Glutamatergic neuron (in vitro differentiated cells): ENCODE measurements at regions not wholly inside any gene's neighbourhood (a gene's known extent, or its start where the extent isn't known, plus 50 kb on each side); places are given as distances from the start of the nearest gene placed in this dataset.

ENCODE experiments used
- DNase-seq: peaks from one replicate; pipeline ENCODE4 v3.0.0; 2022
- H3K27ac Mint-ChIP-seq: one replicate; pipeline ENCODE4 v1.8.0; 2020; ENCODE audit warnings: mild to moderate bottlenecking, mixed read lengths, inconsistent platforms; ENCODE audit not compliant: unreplicated experiment
- H3K27me3 Mint-ChIP-seq: one replicate; pipeline ENCODE4 v1.8.0; 2020; ENCODE audit warnings: mild to moderate bottlenecking, moderate library complexity, mixed read lengths, inconsistent platforms; ENCODE audit not compliant: unreplicated experiment
- H3K36me3 Mint-ChIP-seq: one replicate; pipeline ENCODE4 v1.8.0; 2020; ENCODE audit warnings: mild to moderate bottlenecking, mixed read lengths, inconsistent platforms; ENCODE audit not compliant: unreplicated experiment
- H3K4me1 Mint-ChIP-seq: one replicate; pipeline ENCODE4 v1.8.0; 2020; ENCODE audit warnings: mild to moderate bottlenecking, low read depth, mixed read lengths, inconsistent platforms; ENCODE audit not compliant: unreplicated experiment
- H3K4me3 Mint-ChIP-seq: one replicate; pipeline ENCODE4 v1.8.0; 2020; ENCODE audit warnings: mild to moderate bottlenecking, mixed read lengths, inconsistent platforms; ENCODE audit not compliant: unreplicated experiment
- H3K9me3 Mint-ChIP-seq: one replicate; pipeline ENCODE4 v1.8.0; 2020; ENCODE audit warnings: mild to moderate bottlenecking, moderate library complexity, mixed read lengths, inconsistent platforms; ENCODE audit not compliant: unreplicated experiment
- TF ChIP-seq, protein P1 (sequence below): fragments of 200-600 bp; sonication (generic); IDR thresholded peaks from one replicate; pipeline ENCODE4 v1.5.0; 2021; ENCODE audit not compliant: partially characterized antibody, unreplicated experiment

DNA sequence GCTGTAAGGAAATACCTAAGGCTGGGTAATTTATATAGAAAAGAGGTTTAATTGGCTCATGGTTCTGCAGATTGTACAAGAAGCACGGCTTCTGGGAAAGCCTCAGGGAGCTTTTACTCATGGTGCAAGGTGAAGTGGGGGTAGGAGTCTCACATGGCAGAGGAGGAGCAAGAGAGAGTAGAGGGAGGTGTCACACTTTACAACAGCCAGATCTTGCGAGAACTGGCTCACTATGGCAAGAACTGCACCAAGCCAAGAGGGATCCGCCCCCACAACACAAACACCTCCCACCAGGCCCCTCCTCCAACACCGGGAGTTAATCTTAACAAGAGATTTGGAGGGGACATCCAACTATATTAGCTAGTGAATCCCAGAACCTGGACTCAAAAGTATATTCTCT, 135.4 kb upstream of the SOD1 start:
- DNase-seq, result no peak
- Mint-ChIP-seq H3K4me3 (no peak overlapping the region), H3K27ac (no peak overlapping the region), H3K9me3 (no peaks in the 10 kb centered on the region), H3K27me3 (no peaks in the 10 kb centered on the region), H3K4me1 (peaks cover 9% of the 10 kb centered on the region), H3K36me3 (no peaks in the 10 kb centered on the region)
- TF ChIP-seq, protein P1, sequence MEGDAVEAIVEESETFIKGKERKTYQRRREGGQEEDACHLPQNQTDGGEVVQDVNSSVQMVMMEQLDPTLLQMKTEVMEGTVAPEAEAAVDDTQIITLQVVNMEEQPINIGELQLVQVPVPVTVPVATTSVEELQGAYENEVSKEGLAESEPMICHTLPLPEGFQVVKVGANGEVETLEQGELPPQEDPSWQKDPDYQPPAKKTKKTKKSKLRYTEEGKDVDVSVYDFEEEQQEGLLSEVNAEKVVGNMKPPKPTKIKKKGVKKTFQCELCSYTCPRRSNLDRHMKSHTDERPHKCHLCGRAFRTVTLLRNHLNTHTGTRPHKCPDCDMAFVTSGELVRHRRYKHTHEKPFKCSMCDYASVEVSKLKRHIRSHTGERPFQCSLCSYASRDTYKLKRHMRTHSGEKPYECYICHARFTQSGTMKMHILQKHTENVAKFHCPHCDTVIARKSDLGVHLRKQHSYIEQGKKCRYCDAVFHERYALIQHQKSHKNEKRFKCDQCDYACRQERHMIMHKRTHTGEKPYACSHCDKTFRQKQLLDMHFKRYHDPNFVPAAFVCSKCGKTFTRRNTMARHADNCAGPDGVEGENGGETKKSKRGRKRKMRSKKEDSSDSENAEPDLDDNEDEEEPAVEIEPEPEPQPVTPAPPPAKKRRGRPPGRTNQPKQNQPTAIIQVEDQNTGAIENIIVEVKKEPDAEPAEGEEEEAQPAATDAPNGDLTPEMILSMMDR, result no peak

DNA sequence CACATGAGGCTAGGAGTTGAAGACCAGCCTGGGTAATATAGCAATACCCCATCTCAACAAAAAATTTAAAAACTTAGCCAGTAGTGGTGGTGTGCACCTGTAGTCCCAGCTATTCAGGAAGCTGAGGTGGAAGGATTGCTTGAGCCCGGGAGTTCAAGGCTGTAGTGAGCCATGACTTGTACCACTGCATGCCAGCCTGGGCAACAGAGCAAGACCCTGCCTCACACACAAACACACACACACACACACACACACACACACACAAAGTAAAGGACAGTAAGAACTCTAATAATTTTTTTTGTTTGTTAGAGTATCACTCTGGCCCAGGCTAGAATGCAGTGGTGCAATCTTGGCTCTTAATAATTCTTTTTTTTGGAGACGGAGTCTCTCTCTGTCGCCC, 138.0 kb upstream of the SOD1 start:
- Mint-ChIP-seq H3K9me3 (peaks cover 2% of the 10 kb centered on the region), H3K4me1 (peaks cover 2% of the 10 kb centered on the region), H3K27ac (no peak overlapping the region), H3K27me3 (no peaks in the 10 kb centered on the region), H3K36me3 (no peaks in the 10 kb centered on the region), H3K4me3 (no peak overlapping the region)
- DNase-seq, result no peak
- TF ChIP-seq, protein P1, result no peak

DNA sequence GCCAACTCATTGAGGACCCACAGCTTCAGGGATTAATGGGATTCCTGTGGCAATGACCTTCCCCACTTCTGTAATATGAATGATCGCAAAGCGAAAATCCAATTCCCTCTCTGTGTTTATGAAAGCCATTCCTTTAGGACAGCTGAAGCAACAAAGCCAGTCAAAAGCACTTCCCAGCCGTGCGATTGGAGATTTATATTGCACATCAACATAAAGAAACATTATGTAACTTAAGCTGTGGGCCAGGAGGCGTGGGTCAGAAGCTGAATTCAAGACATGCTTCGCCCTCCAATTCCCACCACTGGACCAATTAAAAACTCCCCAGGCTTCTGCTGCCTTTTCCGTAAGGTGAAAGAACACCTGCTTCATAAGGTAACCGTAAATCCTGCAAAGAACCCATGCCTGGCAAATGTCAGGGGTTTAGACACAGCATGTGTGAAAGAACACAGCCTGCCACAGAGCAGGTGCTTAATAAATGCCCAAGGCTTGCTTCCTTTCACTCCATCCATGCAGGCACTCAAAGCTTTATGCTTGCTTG, 138.9 kb upstream of the SOD1 start:
- Mint-ChIP-seq H3K27ac (no peak overlapping the region), H3K36me3 (no peaks in the 10 kb centered on the region), H3K4me3 (no peak overlapping the region), H3K27me3 (no peaks in the 10 kb centered on the region), H3K9me3 (peaks cover 2% of the 10 kb centered on the region), H3K4me1 (peaks cover 2% of the 10 kb centered on the region)
- no peak for DNase-seq
- TF ChIP-seq, protein P1, result no peak

DNA sequence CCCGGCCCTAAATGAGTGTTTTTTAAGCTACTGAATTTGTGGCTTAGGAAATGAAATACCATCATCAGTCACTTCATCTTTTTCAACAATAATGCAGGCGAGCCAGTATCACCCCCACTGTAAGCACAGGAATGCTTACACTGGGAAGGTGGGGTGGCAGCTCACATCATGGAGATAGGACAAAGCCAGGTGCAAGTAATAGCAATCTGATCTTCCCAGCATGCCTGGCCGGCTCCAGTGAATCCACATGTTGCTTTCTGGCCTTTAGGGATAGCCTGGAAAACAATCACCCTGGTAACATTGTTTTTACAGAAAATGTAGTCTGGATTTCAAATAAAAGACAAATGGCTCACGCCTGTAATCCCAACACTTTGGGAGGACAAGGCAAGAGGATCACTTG, 140.9 kb upstream of the SOD1 start:
- H3K36me3 Mint-ChIP-seq, result no peaks in the 10 kb centered on the region
- DNase-seq, result no peak
- TF ChIP-seq, protein P1, result no peak
- H3K9me3 Mint-ChIP-seq, result peaks cover 2% of the 10 kb centered on the region
- H3K27ac Mint-ChIP-seq, result no peak overlapping the region
- H3K4me1 Mint-ChIP-seq, result no peaks in the 10 kb centered on the region
- no peaks in the 10 kb centered on the region for H3K27me3 Mint-ChIP-seq
- no peak overlapping the region for H3K4me3 Mint-ChIP-seq

DNA sequence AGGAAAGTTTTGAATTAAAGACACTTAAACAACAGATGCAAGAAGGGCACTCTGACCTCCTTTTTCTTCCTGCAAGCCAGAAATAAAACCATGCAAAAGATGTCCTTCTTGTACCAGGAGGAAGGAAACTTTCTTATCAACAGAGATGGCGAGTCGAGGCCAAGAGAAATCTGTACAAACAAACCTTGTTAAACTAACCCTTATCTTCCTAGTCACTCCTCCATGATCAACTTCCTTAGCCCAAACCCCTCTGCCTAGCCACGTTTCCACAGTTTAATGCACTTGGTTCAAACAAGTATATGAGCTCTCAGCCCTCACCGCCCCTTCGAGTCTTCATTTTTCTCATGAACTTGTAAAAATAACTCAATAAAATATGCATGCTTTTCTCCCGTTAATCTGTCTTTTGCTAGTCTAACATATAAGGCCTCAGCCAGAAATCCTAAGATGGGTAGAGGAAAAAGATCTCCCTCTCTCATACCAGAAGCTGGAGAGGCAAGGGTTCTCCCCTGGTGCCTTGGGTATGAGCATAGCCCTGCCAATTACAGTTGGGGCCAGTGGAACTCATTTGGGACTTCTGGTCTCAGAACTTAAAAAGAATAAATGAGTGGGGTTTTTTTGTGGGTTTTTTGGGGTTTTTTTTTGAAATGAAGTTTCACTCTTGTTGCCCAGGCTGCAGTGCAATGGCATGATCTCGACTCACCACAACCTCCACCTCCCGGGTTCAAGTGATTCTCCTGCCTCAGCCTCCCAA, 141.7 kb upstream of the SOD1 start:
- Mint-ChIP-seq H3K9me3 (peaks cover 2% of the 10 kb centered on the region), H3K36me3 (no peaks in the 10 kb centered on the region), H3K27me3 (no peaks in the 10 kb centered on the region), H3K4me3 (no peak overlapping the region), H3K4me1 (no peaks in the 10 kb centered on the region), H3K27ac (no peak overlapping the region)
- TF ChIP-seq, protein P1, result no peak
- no peak for DNase-seq
